Stimulated activated CD4-positive, alpha-beta T cell treated with anti-CD3 and anti-CD28 coated beads, Interleukin-2, amount 100 ng/mL, for 4 hours (primary cell): ENCODE measurements at regions not wholly inside any gene's neighbourhood (a gene's known extent, or its start where the extent isn't known, plus 50 kb on each side); places are given as distances from the start of the nearest gene placed in this dataset.
"Not testable (repeated sequence)": the region's sequence is repeated elsewhere in the genome, so short reads cannot be mapped to it uniquely, and the experiment has no call there.

Experiments
- DNase-seq: peaks from one replicate; pipeline ENCODE4 v3.0.0-alpha.2; 2020; ENCODE audit warnings: low read depth

- no peak for DNase-seq
Observed at GRCh38 chr6:137933696-137934095, 66.6 kb downstream of the TNFAIP3 start.

DNA sequence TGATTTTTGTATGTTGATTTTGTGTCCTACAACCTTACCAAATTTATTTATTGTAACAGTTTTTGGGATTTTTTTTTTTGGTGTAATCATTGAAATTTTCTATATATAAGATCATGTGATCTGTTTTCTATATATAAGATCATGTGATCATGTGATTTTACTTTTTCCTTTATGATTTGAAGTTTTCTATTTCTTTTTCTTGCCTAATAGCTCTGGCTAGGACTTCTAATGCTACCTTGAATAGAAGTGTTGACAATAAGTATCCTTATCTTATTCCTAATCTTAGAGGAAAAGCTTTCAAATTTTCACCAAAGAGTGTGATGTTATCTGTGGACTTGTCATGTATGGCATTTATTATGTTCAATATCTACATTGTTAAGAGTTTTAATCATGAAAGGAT is 69.7 kb downstream of the TNFAIP3 start:
- DNase-seq = no peak

DNA sequence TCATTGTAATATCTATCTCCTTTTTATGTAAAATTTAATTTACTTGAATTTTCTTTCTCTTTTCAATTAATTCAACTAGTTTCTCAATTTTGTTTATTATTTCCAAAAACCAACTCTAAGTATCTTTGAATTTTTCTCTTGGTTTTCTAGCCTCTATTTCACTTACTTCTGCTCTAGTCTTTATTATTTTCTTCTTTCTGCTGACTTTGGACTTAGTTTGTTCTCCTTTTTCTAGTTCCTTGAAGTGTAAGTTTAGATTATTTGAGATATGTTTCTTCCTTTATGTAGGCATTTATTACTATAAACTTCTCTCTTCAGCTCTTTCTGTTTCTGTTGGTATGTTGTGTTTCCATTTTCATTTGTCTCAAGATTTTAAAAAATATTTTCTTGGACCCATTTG is 70.8 kb downstream of the TNFAIP3 start:
- no peak for DNase-seq

DNA sequence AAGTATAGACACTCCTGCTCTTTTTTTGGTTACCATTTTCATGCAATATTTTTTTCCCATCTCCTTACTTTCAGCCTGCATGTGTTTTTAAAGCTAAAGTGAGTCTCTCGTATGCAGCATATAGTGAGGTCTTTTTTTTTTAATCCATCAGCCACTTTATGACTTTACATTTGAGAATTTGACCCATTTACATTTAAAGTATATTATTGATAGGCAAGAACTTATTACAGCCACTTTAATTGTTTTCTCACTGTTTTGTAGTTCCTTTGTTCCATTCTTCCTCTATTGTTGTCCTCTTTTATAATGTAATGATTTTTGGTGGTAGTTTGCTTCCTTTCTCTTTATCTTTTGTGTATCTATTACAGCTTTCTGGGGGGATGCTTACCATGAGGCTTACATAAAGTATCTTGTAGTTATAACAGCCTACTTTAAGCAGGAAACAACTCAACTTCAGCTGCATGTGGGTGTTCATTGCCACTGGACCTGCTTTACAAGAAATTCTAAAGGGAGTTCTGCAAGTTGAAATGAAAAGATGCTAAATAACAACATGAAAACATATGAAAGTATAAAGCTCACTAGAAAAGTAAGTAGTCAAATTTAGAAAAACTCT is 71.8 kb downstream of the TNFAIP3 start:
- no peak for DNase-seq

DNA sequence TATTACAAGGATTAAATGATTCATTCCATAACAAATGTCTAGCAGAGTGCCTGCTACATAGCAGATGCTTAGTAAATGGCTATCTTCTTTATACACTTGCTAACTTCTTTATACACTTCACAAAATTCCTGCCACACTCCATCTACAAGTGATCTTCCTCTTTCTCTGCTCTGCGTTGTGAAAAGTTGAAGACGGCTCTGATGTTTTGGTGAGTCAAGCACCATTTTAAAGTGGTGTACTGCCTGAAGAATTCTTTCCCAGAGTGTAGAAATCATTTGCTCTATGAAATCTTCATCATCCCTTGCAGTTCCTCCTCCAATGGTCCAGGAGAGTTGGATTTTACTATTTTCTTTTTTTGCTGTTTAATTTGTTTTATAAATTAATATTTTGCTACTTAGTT is 74.9 kb downstream of the TNFAIP3 start:
- no peak for DNase-seq

- DNase-seq = no peak
Observed at GRCh38 chr6:137942736-137943135, 75.7 kb downstream of the TNFAIP3 start.

GRCh38 chr6:137944381-137944780 is 77.3 kb downstream of the TNFAIP3 start:
- DNase-seq = not testable (repeated sequence)

DNA sequence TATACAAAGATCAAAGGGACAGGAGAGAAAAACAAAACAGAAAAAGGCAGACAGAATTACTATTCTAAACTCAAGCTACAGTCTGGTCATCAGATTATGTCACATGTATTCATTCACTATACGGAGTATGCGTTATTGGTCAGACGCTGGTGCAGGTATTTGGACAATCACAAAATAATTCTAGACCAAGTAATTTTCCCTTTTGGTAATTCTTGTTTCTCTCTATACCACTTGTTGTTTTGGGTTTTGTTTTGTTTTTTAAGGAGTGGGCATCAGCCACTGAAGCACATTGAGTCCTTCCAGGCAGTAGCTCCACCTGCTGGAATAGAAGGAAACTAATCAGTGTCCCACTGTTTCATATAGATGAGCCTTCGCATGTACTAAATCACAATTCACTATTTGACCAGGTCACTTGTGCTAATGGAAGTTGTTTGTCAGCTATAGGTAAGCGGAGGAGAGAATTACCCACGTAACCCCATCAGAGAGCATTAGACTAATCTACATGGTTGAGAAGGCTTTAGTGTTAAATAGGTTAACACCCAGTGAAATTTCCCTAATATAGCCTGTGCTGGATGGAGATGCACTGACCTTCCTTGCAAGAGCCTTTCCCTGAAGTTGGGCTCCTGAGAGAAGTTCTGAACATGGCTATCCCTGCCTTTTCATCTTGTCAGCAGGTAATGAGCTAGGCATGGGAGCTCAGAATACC is 77.9 kb downstream of the TNFAIP3 start:
- DNase-seq = no peak

- no peak for DNase-seq
Observed at GRCh38 chr6:137949686-137950390, 82.8 kb downstream of the TNFAIP3 start.

- DNase-seq = no peak
Observed at GRCh38 chr6:137950581-137950980, 83.5 kb downstream of the TNFAIP3 start.

GRCh38 chr6:137951064-137951597 is 84.1 kb downstream of the TNFAIP3 start:
- DNase-seq = no peak

DNA sequence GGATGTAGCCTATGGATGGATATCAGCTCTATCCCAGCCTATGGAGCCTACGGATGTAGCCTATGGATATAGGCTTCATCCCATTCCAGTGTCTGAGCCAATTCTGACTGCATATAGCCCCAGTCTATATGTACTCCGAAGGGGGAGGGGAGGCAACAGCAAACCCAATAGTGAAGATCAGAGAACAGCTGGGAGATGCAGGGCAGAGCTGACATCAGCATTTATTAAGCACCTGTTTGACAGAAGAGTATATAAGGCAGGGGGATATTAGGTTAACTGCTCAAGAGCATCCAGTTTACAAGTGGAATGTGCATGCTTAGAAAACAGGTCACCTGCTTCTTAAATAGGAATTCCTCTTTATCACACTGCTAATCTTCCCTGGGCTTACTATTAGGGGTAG is 85.2 kb downstream of the TNFAIP3 start:
- DNase-seq = no peak

- no peak for DNase-seq
Observed at GRCh38 chr6:137953761-137954160, 86.7 kb downstream of the TNFAIP3 start.

- DNase-seq = no peak
Observed at GRCh38 chr6:137954253-137954652, 87.2 kb downstream of the TNFAIP3 start.

DNA sequence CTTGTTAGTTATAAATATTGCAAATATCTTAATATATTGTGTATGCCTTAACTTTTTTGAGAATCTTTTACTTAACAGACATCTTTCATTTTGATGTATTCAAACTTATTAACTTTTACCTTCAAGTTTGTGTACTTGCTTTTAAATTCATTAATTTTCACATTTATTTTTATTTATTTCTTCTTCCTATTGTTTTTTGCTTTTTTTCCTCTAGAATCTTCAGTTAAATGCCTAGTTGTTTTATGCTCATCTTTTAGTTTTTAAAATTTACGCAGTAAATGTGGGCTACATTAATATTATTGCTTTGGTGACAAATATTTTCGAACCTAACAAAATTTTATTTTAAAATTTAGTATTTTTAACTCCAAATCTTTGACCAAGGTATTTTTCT is 89.0 kb downstream of the TNFAIP3 start:
- no peak for DNase-seq

DNA sequence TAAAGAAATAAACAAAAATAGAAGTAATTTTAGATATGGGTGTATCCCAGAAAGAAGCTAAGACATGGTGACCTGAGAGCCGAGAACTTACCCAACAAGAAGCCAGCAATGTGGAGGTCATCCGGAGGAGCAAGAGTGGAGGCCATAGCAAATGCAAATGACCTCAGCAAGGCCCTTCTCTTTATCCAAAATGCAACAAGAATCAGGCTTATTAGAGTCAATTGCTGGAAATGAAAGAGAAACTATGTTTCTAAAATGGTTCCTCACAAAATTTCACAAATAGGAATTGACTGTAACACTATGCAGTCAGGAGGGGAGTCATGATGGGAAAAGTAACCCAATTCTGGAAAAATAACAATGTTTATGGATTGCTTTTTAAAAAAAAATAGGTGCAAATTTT is 90.4 kb downstream of the TNFAIP3 start:
- DNase-seq = no peak

DNA sequence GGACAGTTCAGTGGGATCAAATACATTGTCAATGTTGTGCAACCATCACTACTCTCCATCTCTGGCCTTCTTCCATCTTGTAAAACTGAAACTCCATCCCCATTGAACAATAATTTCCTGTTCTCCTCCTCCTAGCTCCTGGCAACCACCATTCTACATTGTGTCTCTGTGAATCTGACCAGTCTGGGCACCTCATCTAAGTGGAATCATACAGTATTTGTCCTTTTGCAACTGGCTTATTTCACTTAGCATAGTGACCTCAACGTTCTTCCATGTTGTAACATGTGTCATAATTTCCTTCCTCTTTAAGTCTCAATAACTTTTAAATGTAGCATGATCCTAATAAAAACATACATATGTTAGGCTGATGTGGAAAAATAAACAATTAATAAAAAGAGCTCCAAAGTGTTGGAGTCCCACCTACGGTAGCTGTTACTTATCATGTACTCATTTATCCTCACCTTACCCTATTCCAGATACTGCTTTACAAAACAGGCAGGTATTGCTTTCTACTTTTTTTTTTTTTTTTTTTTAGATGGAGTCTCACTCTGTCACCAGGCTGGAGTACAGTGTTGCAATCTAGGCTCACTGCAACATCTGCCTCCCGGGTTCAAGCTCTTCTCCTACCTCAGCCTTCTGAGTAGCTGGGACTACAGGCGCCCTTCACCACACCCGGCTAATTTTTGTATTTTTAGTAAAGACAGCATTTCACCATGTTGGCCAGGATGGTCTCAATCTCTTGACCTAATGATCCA is 91.9 kb downstream of the TNFAIP3 start:
- no peak for DNase-seq

DNA sequence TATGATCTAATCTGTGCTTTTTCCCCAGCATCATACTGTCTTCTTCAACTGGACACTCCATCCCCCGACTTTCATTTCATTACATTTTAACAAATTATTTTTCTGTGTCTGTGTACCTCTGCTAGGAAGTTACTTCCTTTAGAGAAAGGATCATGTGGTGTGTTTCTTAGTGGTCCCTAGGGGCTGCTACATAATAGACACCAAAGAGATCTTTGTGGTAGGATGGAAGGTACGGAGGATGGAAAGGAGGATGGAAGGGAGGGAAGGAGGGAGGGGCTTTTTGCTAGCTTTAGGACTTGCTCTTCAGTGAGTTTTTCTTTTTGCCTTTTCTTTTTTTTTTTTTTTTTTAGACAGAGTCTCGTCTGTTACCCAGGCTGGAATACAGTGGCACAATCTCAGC is 95.7 kb downstream of the TNFAIP3 start:
- no peak for DNase-seq

DNA sequence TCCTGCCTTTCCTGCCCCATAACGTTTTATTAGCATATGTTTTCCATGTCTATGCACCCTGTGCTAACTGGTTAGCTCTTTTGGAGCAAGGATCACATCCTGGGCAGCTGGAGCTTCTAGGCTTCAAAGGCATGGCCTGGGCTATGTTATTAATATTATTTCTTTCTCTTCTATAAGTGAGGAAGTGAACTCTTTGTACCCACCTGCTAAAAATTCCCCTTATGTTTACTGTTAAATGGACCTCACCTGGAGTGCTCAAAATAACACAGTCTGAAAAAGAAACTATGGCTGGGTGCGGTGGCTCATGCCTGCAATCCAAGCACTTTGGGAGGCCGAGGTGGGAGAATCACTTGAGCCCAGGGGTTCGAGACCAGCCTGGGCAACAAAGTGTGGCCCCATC is 97.8 kb downstream of the TNFAIP3 start:
- DNase-seq = no peak

DNA sequence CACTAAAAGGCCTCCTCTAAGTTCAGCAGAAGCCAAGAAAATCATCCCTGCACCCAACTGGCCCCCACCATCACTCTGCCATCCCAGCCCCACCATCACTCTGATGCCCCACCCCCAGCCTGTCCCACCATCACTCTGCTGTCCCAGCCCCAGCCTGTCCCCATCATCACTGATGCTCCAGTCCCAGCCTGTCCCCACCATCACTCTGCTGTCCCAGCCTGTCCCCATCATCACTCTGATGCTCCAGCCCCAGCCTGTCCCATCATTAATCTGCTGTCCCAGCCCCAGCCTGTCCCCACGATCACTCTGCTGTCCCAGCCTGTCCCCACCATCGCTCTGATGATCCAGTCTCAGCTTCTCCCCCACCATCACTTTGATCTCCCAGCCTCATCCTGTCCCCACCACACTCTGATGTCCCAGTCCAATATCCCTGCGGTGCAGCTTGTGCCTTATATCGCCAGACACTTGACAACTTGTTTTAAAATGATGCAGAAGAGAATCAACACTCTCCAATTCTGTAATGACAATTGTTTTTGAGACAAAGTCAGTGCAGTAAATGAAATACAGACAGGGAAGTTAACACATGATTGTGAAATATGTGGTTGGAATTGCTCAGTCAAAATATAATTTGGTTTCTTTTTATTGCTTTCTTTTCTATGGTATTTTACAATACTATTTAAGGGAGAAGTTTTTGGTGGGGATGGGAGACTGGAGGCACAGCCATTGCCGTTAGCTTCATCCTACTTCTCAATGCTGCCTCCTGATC is 100.8 kb downstream of the TNFAIP3 start:
- no peak for DNase-seq

DNA sequence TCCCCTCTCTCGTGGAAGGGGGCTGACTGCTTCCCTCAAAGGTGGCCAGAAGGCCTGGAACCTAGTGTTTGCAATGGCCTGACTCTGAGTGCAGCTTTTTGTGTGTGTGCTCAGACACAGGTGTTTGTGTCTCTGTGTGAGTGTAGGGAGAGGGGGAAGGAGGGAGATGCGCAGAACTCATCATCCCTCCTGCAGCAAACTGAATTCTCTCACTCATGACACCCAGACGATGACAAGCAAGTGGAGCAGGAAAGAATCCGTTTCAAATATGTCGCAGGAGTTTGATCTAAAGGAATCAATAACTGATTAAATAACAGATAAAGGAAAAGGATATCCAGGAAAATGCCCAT is 101.4 kb downstream of the TNFAIP3 start:
- no peak for DNase-seq

DNA sequence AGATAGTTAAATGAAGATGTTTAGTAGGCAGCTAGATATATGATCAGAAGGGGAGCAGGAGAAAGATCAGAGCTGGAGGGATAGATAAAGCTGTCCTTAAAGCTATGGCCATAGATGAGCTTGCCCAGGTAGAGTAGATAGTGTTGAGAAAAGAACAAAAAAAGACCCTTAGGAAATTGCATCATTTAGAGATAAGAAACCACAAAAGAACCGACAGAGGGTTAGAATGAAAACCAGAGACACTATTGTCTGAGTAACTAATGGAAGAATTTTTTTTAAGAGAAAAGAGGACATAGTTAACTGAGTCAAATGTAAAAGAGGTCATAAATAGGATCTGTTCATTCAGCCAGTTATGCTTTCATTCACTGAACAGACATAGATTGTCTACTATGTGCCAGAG is 101.8 kb downstream of the TNFAIP3 start:
- no peak for DNase-seq
